ENCODE measurements at regions not wholly inside any gene's neighbourhood (a gene's known extent, or its start where the extent isn't known, plus 50 kb on each side); places are given as distances from the start of the nearest gene placed in this dataset.

DNA sequence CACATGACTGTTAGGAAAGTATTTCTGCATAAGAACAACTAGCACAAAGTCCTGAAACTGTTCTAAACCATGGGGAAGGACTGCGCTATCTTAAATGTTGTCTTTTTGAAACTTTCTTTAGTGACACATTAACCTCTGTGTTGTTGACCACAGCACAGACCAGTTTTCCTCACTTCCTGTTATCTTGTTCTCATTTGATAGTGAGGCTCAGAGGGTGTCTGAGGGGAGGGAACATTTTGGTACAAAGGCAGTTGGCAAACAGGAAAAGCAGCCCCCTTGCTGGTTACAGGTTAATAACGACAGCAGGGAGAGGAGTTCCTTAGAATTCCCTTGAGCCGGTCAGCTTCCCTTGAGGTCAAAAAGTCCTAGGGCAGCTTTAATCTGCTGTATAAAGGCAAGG, 143.5 kb upstream of the BMP2 start:
- H3K4me1 ChIP-seq (ENCODE audit: control insufficient read depth in 1 of 2, insufficient read depth in 1 of 2, low read depth in 1 of 2, low read length in 1 of 2): no peaks in the 10 kb centered on the region
- TF ChIP-seq, protein P1, sequence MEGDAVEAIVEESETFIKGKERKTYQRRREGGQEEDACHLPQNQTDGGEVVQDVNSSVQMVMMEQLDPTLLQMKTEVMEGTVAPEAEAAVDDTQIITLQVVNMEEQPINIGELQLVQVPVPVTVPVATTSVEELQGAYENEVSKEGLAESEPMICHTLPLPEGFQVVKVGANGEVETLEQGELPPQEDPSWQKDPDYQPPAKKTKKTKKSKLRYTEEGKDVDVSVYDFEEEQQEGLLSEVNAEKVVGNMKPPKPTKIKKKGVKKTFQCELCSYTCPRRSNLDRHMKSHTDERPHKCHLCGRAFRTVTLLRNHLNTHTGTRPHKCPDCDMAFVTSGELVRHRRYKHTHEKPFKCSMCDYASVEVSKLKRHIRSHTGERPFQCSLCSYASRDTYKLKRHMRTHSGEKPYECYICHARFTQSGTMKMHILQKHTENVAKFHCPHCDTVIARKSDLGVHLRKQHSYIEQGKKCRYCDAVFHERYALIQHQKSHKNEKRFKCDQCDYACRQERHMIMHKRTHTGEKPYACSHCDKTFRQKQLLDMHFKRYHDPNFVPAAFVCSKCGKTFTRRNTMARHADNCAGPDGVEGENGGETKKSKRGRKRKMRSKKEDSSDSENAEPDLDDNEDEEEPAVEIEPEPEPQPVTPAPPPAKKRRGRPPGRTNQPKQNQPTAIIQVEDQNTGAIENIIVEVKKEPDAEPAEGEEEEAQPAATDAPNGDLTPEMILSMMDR (IDR thresholded peaks at IDR 0.05): no peak
- no peaks in the 10 kb centered on the region for H3K36me3 ChIP-seq
- H3K9me3 ChIP-seq: no peaks in the 10 kb centered on the region
- H3K27ac ChIP-seq: no peak overlapping the region
- no peaks in the 10 kb centered on the region for H3K27me3 ChIP-seq
- H3K4me3 ChIP-seq (ENCODE audit: low read depth in 1 of 2, low read length in 1 of 2): no peak overlapping the region

- no peak overlapping the region for H3K4me3 ChIP-seq (ENCODE audit: low read depth in 1 of 2, low read length in 1 of 2)
- H3K36me3 ChIP-seq: no peaks in the 10 kb centered on the region
- H3K27ac ChIP-seq: no peak overlapping the region
- H3K27me3 ChIP-seq: no peaks in the 10 kb centered on the region
- TF ChIP-seq, protein P1 (IDR thresholded peaks at IDR 0.05): no peak
- H3K4me1 ChIP-seq (ENCODE audit: control insufficient read depth in 1 of 2, insufficient read depth in 1 of 2, low read depth in 1 of 2, low read length in 1 of 2): no peaks in the 10 kb centered on the region
- H3K9me3 ChIP-seq: no peaks in the 10 kb centered on the region
Measured at GRCh38 chr20:6622041-6622440, 145.4 kb upstream of the BMP2 start.

DNA sequence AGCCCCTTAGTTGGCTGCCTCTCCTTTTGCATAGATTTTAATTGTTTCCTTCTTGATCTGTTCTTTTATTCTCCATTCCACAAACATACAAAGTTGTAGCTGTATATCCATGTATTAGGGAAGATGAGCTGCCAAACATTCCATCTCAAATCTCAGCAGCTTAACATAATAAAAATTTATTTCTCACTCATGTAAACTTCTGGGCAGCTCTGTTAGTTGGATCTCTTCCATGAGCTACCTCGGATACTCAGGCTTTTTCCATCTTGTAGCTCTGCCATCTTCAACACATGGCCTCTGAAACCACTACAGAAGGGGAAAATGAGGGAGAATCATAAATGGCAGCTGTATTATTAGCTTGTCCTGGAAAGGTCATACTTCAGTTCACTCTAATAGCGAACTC, 149.4 kb upstream of the BMP2 start:
- Histone ChIP-seq H3K4me3 (ENCODE audit: low read depth in 1 of 2, low read length in 1 of 2) (no peak overlapping the region), H3K9me3 (no peaks in the 10 kb centered on the region), H3K36me3 (no peaks in the 10 kb centered on the region), H3K27ac (no peak overlapping the region), H3K4me1 (ENCODE audit: control insufficient read depth in 1 of 2, insufficient read depth in 1 of 2, low read depth in 1 of 2, low read length in 1 of 2) (no peaks in the 10 kb centered on the region), H3K27me3 (no peaks in the 10 kb centered on the region)
- TF ChIP-seq, protein P1 (IDR thresholded peaks at IDR 0.05): no peak

GRCh38 chr20:6616421-6616820, 151.1 kb upstream of the BMP2 start:
- H3K4me3 ChIP-seq (ENCODE audit: low read depth in 1 of 2, low read length in 1 of 2): no peak overlapping the region
- H3K9me3 ChIP-seq: no peaks in the 10 kb centered on the region
- H3K27ac ChIP-seq: no peak overlapping the region
- H3K27me3 ChIP-seq: no peaks in the 10 kb centered on the region
- TF ChIP-seq, protein P1 (IDR thresholded peaks at IDR 0.05): no peak
- no peaks in the 10 kb centered on the region for H3K36me3 ChIP-seq
- no peaks in the 10 kb centered on the region for H3K4me1 ChIP-seq (ENCODE audit: control insufficient read depth in 1 of 2, insufficient read depth in 1 of 2, low read depth in 1 of 2, low read length in 1 of 2)

DNA sequence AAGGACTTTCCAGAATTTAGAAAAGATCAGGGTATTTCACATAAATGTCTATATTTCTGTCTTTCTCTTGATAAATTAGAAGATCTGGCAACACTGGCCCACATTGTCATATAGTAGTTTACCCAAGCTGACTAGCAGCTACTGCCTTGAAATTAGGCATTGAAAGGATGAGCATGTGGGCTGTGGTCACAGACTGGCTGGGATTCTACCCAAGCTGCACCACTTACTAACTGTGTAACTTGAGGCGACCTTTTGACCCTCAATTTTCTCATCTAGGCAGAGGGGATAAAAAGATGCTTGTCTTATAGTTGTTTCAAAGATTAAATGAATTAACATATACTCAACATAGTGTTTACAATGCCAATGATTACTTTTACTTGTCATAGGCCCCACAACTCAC, 152.7 kb upstream of the BMP2 start:
- Histone ChIP-seq H3K27ac (no peak overlapping the region), H3K36me3 (no peaks in the 10 kb centered on the region), H3K9me3 (no peaks in the 10 kb centered on the region), H3K4me3 (ENCODE audit: low read depth in 1 of 2, low read length in 1 of 2) (no peak overlapping the region), H3K4me1 (ENCODE audit: control insufficient read depth in 1 of 2, insufficient read depth in 1 of 2, low read depth in 1 of 2, low read length in 1 of 2) (no peaks in the 10 kb centered on the region), H3K27me3 (no peaks in the 10 kb centered on the region)
- TF ChIP-seq, protein P1 (IDR thresholded peaks at IDR 0.05): no peak

DNA sequence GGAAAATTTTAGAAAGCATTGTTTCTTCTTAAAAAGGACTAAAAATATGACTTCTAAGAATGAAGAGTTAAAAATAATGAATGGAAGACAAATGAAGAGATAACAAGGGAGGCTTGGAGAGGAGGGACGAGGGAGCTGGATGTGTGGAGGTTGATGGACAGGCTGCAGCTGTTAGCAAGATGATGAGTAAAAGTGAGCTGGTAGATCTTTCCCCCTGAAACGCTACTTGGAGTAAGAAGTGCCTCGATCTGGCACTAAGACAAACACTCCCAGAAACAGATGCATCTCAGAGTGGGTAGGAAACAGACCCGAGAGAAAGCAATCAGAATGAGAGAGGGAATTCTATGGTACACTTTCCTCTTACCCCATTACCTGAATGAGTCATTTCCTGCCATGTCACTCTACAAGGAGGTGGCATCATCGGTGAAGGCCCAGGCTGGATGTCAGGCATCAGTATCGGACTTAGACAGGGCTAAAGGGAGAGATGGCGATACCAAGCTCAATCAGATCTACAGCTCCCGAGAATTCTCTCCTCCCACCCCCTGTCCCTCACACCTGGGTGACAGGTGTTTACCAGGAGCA, 154.1 kb upstream of the BMP2 start:
- Histone ChIP-seq H3K4me3 (ENCODE audit: low read depth in 1 of 2, low read length in 1 of 2) (no peak overlapping the region), H3K4me1 (ENCODE audit: control insufficient read depth in 1 of 2, insufficient read depth in 1 of 2, low read depth in 1 of 2, low read length in 1 of 2) (no peaks in the 10 kb centered on the region), H3K27me3 (no peaks in the 10 kb centered on the region), H3K27ac (no peak overlapping the region), H3K9me3 (no peaks in the 10 kb centered on the region), H3K36me3 (no peaks in the 10 kb centered on the region)
- TF ChIP-seq, protein P1 (IDR thresholded peaks at IDR 0.05): no peak

Data from neutrophil (primary cell).